Left colon (tissue), 2 donors: ENCODE measurements at regions not wholly inside any gene's neighbourhood (a gene's known extent, or its start where the extent isn't known, plus 50 kb on each side); places are given as distances from the start of the nearest gene placed in this dataset.
"Not testable (repeated sequence)": the region's sequence is repeated elsewhere in the genome, so short reads cannot be mapped to it uniquely, and the experiment has no call there.

Experiments used
- ATAC-seq: fragments of 200-7000 bp; cut with Tn5 transposase; one replicate; pipeline ENCODE4 v1.9.1; 2020; ENCODE audit warnings: mild to moderate bottlenecking, moderate library complexity
- DNase-seq, 2 donors: peaks; one replicate each; pipeline ENCODE4 v3.0.0-alpha.2; 2020
- intact Hi-C, 2 donors: fragments of 100-400 bp; cut with DNase I in 1 of 2; cut with micrococcal nuclease in 1 of 2; formaldehyde crosslinking; loops; one replicate each; pipeline versions ENCODE4 v1.11.2 to v1.14.0; 2022; cut with DNase I, micrococcal nuclease
- donor health status: DM: no; HTN: no; CAD: no.
- donor health status: DM: yes; HTN: yes; CAD: no.

DNA sequence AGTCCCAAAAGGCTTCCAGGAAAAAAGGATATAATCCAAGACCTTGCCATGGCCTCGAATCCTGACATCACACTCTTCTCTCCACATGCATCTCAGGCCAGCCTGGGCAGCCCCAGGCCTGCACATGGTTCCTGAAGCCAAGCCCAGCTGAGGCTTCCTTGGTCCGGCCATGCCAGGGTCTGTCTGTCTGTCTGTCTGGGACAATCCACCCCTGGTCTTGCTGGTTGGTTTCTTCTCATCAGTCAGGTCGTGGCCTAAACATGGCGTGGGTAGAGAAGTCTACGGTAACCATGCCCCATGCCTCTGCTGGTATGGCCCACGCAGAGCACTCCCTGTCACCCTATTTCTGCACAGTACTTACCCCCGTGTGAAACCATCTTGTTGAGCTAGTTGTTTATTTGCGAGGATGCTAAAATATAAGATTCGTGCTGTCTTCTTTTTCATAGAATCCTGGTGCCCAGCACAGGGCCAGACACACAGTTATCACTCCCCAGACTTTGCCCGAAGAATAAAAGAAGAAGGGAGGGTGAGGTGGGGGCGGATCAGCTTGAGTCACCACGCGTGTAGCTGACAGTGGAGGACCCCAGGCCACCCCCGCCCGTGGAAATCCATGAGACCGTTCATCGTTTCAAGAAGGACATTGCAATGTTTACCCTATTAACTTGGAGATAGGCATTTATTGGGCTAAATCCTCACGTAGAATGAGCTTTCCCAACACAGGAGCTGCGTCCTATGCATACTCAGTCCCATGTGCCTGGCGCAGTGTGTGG is 107.2 kb downstream of the RNASET2 start:
- no peak for DNase-seq
- intact Hi-C loops: no loop called here
- ATAC-seq: no peak

DNA sequence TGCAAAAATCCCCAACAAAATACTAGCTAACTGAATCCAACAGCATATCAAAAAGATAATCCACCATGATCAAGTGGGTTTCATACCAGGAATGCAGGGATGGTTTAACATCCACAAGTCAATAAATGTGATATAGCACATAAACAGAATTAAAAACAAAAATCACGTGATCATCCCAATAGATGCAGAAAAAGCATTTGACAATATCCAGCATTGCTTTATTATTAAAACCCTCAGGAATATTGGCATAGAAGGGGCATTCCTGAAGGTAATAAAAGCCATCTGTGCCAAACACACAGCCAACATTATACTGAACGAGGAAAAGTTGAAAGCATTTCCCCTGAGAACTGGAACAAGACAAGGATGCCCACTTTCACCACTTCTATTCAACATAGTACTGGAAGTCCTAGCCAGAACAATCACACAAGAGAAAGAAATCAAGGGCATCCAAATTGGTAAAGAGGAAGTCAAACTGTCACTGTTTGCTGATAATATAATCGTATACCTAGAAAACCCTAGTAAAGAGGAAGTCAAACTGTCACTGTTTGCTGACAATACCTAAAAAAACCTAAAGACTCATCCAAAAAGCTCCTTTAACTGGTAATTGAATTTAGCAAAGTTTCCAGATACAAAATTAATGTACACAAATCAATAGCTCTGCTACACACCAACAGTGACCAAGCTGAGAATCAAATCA is 109.8 kb downstream of the RNASET2 start:
- DNase-seq, ATAC-seq, intact Hi-C loops: not testable (repeated sequence)

DNA sequence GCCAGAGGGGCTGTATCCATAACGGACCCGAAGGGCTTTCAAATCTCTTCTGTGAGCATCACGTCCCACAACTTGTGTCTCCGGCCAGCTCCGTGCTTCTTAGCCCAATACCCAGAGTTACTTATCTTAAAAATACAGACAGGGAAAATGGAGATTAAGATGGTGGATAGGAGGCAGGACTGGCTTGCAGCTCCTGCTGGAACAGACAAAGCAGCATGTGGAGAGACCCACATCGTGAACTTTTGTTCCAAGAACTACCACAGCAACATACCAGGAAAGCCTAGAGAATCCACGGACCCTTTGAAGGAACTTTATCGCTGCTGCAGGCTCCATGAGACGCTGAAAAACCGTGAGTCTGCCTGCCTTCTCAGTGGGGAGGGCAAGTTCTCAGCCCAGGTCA is 113.7 kb downstream of the RNASET2 start:
- no peak for DNase-seq
- no peak for ATAC-seq
- intact Hi-C loops: no loop called here

DNA sequence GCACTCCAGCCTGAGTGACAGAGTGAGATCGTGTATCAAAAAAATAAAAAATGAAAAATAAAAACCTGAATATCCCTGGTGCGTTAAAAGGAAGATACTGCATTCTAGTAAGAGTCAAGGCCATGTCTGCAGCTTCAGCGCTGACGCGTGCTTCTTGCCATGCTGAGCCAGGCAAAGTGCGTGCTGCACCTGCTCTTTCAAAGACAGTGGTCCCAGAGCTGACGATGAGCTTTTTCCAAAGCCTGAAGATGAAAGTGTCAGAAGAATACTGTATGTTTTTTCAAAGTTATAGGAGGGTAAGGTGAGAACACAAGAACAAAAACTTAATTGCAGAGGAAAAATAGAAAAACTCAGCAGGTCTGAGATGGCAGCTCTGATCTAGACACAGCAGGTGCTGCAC is 115.1 kb downstream of the RNASET2 start:
- ATAC-seq: no peak
- no peak for DNase-seq
- intact Hi-C loops: no loop called here

DNA sequence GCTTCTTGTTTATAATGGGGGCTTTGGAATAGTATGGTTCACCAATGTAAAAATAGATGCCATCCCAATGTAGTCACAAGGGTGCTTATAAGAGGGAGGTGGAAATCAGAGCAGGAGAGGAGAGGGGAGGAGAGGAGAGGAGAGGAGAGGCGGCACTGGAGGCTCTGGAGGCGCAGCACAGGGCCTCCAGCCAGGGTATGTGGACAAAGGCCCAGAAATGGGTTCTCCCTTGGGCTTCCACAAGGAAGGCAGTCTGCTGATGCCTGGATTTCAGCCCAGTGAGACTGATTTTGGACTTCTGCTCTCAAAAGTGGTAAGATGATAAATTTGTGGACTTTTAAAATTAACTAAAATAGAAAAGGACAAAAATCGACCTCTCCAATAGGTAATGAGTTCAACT is 116.8 kb downstream of the RNASET2 start:
- intact Hi-C loops: no loop called here
- ATAC-seq (no peak), DNase-seq (no peak)

DNA sequence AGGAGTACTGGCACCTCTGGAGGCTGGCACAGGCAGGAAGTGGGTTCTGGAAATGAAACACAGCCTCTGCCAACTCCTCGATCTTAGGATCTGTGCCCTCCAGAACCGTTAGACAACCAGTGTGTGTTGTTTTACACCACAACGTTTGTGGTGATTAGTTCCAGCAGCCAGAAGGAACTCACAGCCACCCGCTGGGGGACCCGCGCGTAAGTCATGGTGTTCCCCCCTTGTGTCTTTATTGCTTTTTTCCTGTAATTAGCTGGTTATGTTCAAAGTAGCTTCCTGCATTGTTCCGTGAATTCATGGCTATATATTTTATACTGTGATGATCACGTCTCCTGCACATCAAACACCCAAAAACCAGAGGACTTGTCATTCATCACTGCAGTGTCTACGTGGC is 117.4 kb downstream of the RNASET2 start:
- no peak for DNase-seq
- intact Hi-C loops: no loop called here
- ATAC-seq: no peak

DNA sequence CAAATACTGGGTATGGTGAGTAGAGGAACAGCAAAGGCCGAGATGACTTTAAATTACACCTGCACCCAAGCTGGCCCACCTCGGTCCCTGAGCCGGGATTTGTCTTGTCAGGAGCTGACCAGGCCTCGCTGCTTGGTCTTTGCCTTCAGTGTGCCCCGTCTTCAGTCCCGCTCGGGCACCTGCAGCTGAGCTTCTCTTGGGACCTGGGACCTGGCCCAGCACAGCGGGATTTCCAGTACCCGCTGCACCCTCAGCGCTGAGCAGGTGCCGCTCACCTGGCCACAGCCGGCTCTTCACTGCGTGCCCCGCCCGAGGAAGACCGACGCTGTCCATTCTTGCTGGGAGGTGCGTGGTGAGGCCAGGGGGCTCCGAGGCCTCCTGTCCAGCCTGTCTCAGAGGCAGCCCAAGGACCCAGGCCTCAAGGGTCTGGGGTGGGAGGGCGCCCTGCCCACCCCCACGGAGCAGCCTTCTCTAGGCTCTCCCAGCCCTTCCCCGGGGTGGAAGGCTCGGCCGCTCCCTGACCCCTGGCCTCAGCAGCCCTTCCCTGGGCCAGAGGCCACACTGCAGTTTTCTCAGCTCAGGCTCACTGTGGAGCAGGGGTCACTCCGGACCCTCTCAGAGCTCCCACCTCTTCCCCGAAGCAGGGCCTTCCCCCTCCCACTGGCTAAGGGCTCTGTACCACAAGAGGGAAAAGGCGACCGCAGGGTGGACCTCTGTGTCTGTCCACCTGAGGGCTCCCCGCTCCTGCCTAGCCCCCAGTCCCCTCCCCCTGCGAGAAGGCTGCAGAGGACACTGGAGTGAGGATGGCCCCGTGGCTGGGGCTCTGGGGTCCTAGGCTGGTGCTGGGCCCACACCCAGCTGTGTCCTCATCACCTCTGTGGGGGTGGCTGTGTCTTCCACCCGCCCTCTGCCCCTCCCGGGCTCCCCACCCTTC is 119.3 kb downstream of the RNASET2 start:
- ATAC-seq (no peak), DNase-seq (no peak)
- intact Hi-C loops: no loop called here

DNA sequence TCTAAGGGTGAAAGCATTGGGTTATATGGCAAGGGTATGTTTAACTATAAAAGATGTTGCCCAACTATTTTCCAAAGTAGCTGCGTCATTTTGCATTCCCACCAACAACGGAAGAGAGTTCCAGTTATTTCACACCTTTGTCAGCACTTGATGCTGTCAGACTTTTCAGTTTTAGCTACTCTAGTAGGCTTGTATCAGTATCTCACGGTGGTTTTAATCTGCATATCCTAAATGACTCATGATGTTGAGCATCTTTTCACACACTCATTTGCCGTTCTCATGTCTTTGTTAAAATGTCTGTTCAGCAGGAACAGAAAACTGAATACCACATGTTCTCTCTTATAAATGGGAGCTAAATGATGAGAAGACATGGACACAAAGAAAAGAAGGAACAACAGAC is 122.3 kb downstream of the RNASET2 start:
- DNase-seq (no peak), ATAC-seq (no peak)
- intact Hi-C loops: no loop called here

DNA sequence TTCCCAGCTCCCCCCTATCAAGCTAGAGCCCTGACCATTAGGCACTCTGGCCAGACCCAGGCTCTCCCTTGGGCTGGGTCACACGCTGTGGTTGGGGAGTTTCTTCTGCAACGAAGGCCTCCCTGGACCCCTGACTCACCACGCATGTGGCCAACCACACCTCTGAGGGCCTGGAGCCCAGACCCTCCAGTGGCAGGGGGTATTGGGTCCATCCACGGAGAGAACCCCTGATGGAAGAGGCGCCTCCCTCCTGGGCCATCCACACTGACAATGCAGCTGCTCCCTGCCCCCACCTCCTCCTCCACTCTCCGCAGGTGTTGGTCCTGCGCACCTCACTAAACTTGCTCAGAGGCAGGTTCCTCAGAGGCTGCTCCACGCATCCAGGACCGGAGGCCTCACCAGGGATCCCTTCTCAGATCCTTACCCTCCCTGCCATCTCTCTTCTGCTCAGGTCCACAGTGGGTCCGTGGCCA is 125.4 kb downstream of the RNASET2 start:
- intact Hi-C loops: no loop called here
- DNase-seq (no peak), ATAC-seq (no peak)

DNA sequence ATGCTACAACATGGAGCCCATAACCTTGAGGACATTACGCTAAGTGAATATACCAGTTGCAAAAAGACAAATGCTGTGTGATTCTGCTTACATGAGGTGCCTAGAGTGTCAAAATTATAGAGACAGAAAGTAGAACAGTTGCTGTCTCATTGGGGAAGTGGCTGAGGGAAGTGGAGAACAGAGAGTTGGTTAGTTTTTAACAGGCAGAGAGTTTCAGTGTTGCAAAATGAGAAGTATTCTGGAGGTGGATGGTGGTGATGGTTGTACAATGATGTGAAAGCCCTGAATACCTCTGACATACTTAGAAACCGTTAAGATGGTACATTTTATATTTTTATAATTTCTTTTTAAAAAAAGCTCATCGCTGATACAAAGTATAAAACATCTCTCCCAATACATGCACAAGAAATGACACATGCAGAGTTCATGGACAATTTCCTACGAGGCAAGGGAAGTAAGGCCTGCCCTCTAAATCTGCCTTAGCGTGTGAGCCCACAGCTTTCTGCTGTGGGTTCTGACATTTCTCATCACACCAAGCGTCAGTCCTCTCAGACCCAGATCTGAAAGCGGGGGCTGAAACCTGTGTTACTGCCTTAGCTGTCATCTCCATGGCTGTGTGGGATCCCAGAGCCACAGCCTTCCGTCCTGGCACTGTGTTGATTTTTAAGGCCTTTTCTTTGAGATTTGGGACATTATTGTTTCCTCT is 126.0 kb downstream of the RNASET2 start:
- no peak for DNase-seq
- no peak for ATAC-seq
- intact Hi-C loops: no loop called here

DNA sequence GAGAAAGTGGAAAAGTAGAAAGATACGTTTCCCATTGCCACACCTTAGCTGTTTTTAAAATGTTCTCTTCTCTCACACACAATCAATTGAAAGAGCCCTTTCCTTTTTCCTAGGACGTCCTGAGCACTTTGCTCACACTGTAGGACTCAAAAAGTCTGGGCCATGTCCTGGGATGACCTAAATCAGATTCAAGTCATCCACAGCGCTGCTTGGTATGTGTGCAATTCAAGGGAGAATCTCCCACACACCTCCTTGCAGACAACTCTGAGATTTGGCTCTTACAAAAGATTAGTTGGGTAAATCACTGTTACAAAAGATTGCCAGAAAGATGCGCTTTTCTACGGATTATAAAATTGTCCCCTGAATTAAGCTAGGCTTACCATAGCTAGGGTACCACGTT is 130.1 kb downstream of the RNASET2 start:
- intact Hi-C loops: no loop called here
- DNase-seq (no peak), ATAC-seq (no peak)

DNA sequence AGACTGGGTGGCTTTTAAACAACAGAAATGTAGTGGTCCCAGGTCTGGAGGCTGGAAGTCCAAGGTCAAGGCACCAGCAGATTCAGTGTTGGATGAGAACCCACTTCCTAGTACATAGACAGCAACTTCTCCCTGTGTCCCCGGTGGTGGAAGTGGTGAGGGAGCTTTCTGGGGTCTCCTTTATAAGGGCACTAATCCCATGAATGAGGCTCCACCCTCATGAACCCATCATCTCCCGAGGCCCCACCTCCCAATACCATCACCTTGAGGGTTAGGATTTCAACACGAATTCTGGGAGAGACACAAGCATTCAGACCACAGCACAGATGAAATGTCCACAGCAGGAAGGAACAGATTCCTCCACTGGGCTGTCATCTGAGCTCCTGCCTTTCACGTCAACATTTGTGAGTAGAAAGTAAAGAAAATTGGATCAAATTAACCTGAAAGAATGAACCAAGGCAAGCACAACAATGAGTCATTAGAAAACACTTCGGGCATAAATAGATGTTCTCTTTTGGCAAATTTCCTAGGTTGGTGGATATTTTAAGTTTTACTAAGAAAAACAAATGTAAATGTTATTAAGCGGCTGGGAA is 130.7 kb downstream of the RNASET2 start:
- intact Hi-C loops: no loop called here
- ATAC-seq (no peak), DNase-seq (no peak)

DNA sequence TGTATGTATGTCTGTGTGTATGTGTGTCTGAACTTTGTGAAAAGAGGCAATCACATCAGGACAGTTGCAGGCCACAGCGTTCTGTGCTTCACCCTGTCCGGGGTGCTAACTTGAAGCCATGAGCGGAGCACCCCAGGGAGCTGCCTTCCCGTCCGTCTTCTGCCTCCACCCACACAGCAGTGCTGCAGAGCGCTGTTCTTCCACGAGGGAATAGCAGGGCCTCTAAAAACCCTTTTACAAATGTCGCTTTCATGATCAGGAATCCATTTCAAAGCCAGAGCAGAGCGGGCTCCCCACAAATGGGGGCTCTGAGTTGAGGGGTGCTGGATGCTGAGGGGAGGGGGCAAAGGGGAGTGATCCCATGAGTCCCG is 131.5 kb downstream of the RNASET2 start:
- intact Hi-C loops: no loop called here
- ATAC-seq: no peak

DNA sequence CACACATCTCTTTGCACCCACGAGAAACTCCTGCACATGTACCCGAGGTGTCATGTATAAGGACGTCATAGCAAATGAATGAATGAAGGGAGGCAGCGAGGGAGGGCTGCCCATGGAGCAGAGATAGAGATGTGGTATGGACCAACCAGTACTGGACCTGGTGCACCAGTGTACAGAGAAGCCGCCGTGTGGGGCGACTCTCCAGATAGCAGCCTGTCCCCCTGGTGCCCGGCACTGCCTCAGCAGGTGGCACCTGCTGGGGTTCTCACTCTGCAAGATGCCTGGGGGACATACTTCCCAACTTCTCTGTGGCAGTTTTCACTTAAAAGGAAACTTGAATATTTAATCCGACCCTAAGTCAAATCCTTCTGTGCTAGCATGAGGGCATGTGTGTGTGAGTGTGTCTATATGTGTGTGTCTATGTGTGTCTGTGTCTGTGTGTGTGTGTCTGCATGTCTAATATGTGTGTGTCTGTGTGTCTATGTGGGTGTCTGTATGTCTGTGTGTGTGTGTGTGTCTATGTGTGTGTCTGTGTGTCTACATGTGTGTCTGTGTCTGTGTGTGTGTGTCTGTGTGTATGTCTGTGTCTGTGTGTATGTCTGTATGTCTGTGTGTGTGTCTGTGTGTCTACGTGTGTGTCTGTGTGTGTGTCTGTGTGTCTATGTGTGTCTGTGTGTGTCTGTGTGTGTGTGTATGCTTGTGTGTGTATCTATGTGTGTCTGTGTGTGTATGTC is 132.0 kb downstream of the RNASET2 start:
- intact Hi-C loops: no loop called here
- ATAC-seq (no peak), DNase-seq (no peak)

More for the DNA sequence above, 131.5 kb downstream of the RNASET2 start:
- no peak for DNase-seq

DNA sequence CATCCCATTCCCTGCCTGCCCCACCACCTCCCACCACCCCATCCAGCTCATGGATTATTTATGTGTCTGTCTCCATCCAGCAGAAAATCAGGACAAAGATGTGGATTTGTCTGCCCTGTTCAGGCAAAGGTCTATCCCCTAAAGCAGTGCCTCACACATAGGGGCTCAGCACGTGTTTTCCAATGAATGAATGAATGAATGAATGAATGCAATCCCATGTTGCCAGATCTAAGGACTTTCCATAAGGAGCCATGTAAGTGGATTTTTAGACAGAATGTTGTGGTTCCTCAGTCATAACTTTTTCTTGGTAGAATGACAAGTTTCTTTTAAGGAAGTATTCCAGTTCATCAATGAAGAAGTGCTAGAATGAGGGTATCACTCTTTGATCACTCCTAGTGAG is 133.7 kb downstream of the RNASET2 start:
- no peak for ATAC-seq
- DNase-seq: no peak
- intact Hi-C loops: no loop called here

DNA sequence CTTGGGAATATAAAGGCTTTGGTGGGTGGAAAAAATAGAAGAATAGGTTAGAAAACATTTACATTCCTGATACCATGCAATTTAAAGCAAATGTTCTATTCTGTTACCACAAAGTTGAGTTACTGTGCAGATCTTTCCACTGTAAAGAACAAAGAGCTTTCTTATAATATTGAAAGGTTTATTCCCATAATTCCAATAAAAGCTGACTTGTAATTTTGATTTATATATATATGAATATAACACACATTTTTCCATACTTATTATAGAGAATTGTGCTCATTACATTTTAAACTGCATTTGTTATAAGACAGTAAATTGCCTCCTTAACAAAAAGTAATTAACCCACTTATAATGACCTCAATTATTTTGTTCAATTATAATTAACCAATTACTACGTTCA is 135.9 kb downstream of the RNASET2 start:
- DNase-seq: no peak
- ATAC-seq: no peak
- intact Hi-C loops: no loop called here

DNA sequence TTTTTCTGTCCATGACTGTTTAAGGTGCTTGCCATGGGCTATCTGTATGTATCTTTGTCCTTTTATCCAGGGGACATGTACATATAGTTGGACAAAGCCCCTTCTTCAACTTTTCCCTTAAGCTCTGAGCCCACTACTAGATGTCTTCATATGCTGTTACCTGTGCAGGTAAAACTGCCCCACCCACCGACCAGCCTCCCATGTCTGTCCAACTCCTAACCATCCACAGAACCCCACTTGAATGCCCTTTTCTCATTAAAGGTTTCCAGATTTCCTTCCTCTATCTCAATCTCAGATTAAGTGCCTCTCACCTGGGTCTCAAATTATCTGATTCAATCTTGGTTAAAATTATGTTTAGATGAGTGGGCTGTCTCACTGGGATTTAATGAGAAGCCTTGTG is 136.3 kb downstream of the RNASET2 start:
- no peak for DNase-seq
- ATAC-seq: no peak
- intact Hi-C loops: no loop called here

DNA sequence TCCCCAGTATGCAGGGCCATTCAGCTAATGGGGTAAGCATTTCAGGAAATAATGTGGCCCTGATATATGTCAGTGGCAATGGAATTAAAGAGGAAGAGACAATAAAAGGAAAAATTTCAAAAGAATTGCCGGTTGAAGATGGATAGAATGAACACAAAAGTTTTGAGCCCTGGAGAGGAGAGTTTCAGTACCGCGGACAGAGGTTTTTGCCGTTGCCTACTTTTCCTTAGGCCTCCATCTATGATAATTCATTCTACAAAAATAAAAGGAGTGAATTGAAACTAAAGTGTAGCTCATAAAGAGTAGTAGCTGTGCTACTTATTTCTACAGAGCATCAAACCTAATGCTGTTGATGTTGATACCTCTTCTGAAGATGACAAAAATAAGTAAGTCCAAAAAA is 140.7 kb downstream of the RNASET2 start:
- ATAC-seq (no peak), DNase-seq (no peak)
- intact Hi-C loops: no loop called here
